Spleen (tissue), 7 donors: ENCODE measurements at regions not wholly inside any gene's neighbourhood (a gene's known extent, or its start where the extent isn't known, plus 50 kb on each side); places are given as distances from the start of the nearest gene placed in this dataset.

ENCODE experiments used
- POLR2A ChIP-seq, 3 donors: fragments of 450-650 bp; IDR thresholded peaks; one replicate each; pipeline ENCODE4 v1.5.1; 2017; ENCODE audit warnings: antibody characterized with exemption in 3 of 3, mild to moderate bottlenecking in 1 of 3
- TF ChIP-seq, protein P1 (sequence below), 11 experiments: fragments of 200-600 bp in 7 of 11; fragments of 450-650 bp in 4 of 11; sonication (generic) in 4 of 11; IDR thresholded peaks in 8 of 11; conservative IDR thresholded peaks in 3 of 11; 1 replicate in 7 of 11; 2 replicates in 4 of 11; pipeline versions ENCODE4 v1.4.0 to v1.8.0; 2016 to 2021; ENCODE audit warnings: antibody characterized with exemption in 11 of 11, inconsistent platforms in 4 of 11, mild to moderate bottlenecking in 1 of 11
- donor health status: DM: no; HTN: no; CAD: no; lungs with moderate emphysema.
- donor health status: DM: no; HTN: no; CAD: no.
- donor health status: DM: no; HTN: no; CAD: no.

DNA sequence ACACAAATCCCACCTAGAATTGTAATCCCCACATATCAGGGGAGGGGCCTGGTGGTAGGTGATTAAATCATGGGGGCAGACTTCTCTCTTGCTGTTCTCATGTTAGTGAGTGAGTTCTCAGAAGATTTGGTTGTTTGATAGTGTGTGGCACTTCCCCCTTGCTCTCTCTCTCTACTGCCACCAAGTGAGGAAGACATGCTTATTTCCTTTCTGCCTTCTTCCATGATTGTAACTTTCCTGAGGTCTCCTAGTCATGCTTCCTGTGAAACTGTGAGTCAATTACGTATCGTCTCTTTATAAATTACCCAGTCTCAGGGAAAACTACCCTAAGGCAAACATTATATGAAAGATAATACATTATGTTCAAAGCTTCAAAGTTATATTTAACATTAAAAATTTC, 1297.5 kb upstream of the CITED2 start:
- no peak for TF ChIP-seq POLR2A (IDR thresholded peaks at IDR 0.05)
- TF ChIP-seq, protein P1, sequence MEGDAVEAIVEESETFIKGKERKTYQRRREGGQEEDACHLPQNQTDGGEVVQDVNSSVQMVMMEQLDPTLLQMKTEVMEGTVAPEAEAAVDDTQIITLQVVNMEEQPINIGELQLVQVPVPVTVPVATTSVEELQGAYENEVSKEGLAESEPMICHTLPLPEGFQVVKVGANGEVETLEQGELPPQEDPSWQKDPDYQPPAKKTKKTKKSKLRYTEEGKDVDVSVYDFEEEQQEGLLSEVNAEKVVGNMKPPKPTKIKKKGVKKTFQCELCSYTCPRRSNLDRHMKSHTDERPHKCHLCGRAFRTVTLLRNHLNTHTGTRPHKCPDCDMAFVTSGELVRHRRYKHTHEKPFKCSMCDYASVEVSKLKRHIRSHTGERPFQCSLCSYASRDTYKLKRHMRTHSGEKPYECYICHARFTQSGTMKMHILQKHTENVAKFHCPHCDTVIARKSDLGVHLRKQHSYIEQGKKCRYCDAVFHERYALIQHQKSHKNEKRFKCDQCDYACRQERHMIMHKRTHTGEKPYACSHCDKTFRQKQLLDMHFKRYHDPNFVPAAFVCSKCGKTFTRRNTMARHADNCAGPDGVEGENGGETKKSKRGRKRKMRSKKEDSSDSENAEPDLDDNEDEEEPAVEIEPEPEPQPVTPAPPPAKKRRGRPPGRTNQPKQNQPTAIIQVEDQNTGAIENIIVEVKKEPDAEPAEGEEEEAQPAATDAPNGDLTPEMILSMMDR (IDR thresholded peaks at IDR 0.05 in 8 of 11, conservative IDR thresholded peaks at IDR 0.05 in 3 of 11): no peak
